ENCODE measurements at regions not wholly inside any gene's neighbourhood (a gene's known extent, or its start where the extent isn't known, plus 50 kb on each side); places are given as distances from the start of the nearest gene placed in this dataset.

GRCh38 chr9:78882481-78882880, 585.6 kb downstream of the PSAT1 start:
- TF ChIP-seq CTCF (IDR thresholded peaks at IDR 0.05; ENCODE audit: low read length, missing control alignments) = no peak
- H3K4me3 ChIP-seq (replicated peaks; ENCODE audit: low read depth, low read length) = no peak overlapping the region
- DNase-seq (ENCODE audit: low read depth) = no peak

- no peak for DNase-seq (ENCODE audit: low read depth)
- TF ChIP-seq CTCF (IDR thresholded peaks at IDR 0.05; ENCODE audit: low read length, missing control alignments) = no peak
- no peak overlapping the region for H3K4me3 ChIP-seq (replicated peaks; ENCODE audit: low read depth, low read length)
Measured at GRCh38 chr9:78884611-78885150, 587.8 kb downstream of the PSAT1 start.

- DNase-seq (ENCODE audit: low read depth) = no peak
- H3K4me3 ChIP-seq (replicated peaks; ENCODE audit: low read depth, low read length) = no peak overlapping the region
- TF ChIP-seq CTCF (IDR thresholded peaks at IDR 0.05; ENCODE audit: low read length, missing control alignments) = no peak
Measured at GRCh38 chr9:78892182-78892581, 595.3 kb downstream of the PSAT1 start.

GRCh38 chr9:78892769-78893168, 595.8 kb downstream of the PSAT1 start:
- no peak for TF ChIP-seq CTCF (IDR thresholded peaks at IDR 0.05; ENCODE audit: low read length, missing control alignments)
- DNase-seq (ENCODE audit: low read depth) = no peak
- H3K4me3 ChIP-seq (replicated peaks; ENCODE audit: low read depth, low read length) = no peak overlapping the region

- no peak overlapping the region for H3K4me3 ChIP-seq (replicated peaks; ENCODE audit: low read depth, low read length)
- DNase-seq (ENCODE audit: low read depth) = no peak
- no peak for TF ChIP-seq CTCF (IDR thresholded peaks at IDR 0.05; ENCODE audit: low read length, missing control alignments)
Measured at GRCh38 chr9:78893774-78894401, 597.0 kb downstream of the PSAT1 start.

GRCh38 chr9:78896479-78896878, 599.6 kb downstream of the PSAT1 start:
- DNase-seq (ENCODE audit: low read depth) = no peak
- no peak overlapping the region for H3K4me3 ChIP-seq (replicated peaks; ENCODE audit: low read depth, low read length)
- TF ChIP-seq CTCF (IDR thresholded peaks at IDR 0.05; ENCODE audit: low read length, missing control alignments) = no peak

DNA sequence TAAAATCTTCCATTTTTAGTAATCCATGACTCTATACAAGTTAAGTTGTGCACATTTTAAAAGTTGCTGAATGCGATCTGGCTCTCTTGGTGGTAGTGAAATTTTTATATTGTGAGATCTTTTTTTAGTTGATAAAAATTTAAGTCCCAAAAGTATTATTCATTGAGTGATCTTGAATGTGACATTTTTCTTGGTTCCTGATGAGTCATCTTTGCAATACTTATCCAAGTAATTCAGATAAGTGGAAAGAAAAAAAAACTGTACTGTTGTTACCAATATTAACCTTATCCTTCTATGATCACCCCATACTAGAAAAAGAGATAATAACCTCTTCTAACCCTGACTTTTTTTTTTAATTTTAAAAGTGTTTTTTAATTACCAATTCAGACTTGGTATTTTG, 601.3 kb downstream of the PSAT1 start:
- TF ChIP-seq CTCF (IDR thresholded peaks at IDR 0.05; ENCODE audit: low read length, missing control alignments) = no peak
- no peak for DNase-seq (ENCODE audit: low read depth)
- no peak overlapping the region for H3K4me3 ChIP-seq (replicated peaks; ENCODE audit: low read depth, low read length)

Data from fibroblast of pulmonary artery (primary cell).